Esophagus squamous epithelium (tissue), 5 donors: ENCODE measurements at regions not wholly inside any gene's neighbourhood (a gene's known extent, or its start where the extent isn't known, plus 50 kb on each side); places are given as distances from the start of the nearest gene placed in this dataset.
A peak's percentile ranks its signal among the peaks of the same experiment; 100 is the strongest.

Source experiments
- DNase-seq: peaks from one replicate; lab custom pipeline; 2025; lab: John Stamatoyannopoulos, UW
- H3K27ac ChIP-seq, 4 donors: fragments of 200-600 bp; sonication (generic); one replicate each; pipeline ENCODE4 v1.5.1; 2016 to 2019; ENCODE audit warnings: mild to moderate bottlenecking in 1 of 4
- H3K27me3 ChIP-seq, 4 donors: fragments of 200-600 bp; sonication (generic); 1 replicate in 3 of 4; 2 replicates in 1 of 4; pipeline versions ENCODE4 v1.5.1 to v1.6.0; 2017 to 2021; ENCODE audit warnings: antibody characterized with exemption in 1 of 4
- H3K36me3 ChIP-seq, 3 donors: fragments of 200-600 bp; sonication (generic); one replicate each; pipeline ENCODE4 v1.5.1; 2016 to 2019
- H3K4me1 ChIP-seq, 3 donors: fragments of 200-600 bp; sonication (generic); one replicate each; pipeline ENCODE4 v1.5.1; 2017 to 2019
- H3K4me3 ChIP-seq, 4 donors: fragments of 200-600 bp; sonication (generic); 1 replicate in 3 of 4; 2 replicates in 1 of 4; pipeline ENCODE4 v1.5.1; 2016 to 2019; ENCODE audit warnings: mild to moderate bottlenecking in 2 of 4, moderate library complexity in 1 of 4
- H3K9me3 ChIP-seq, 3 donors: fragments of 200-600 bp; sonication (generic); one replicate each; pipeline ENCODE4 v1.5.1; 2016 to 2019
- CTCF ChIP-seq, 6 experiments: fragments of 450-650 bp in 4 of 6; fragments of 200-600 bp in 2 of 6; sonication (generic) in 2 of 6; IDR thresholded peaks; one replicate each; pipeline ENCODE4 v1.5.1; 2016 to 2019; ENCODE audit warnings: antibody characterized with exemption in 6 of 6, mild to moderate bottlenecking in 4 of 6, moderate library complexity in 4 of 6
- POLR2A ChIP-seq, 4 donors: fragments of 450-650 bp; IDR thresholded peaks; one replicate each; pipeline ENCODE4 v1.6.1; 2017; ENCODE audit warnings: antibody characterized with exemption in 4 of 4, mild to moderate bottlenecking in 4 of 4, moderate library complexity in 3 of 4
- WGBS, 2 donors: methylation state at CpG; one replicate each; pipeline ENCODE4 v1.1.5; 2018; 5-methylcytosine and 5-hydroxymethylcytosine counted together
- intact Hi-C: fragments of 100-400 bp; cut with DNase I; formaldehyde crosslinking; loops from one replicate; pipeline ENCODE4 v1.15.0; 2022
- donor health status: DM: yes; HTN: yes; CAD: no.

- DNase-seq = no peak
- 64 to 68% methylated on average over 3 of the region's 3 CpGs for WGBS, 2 donors
These were observed 407.0 kb upstream of the SOX9 start for GRCh38 chr17:71713846-71714245.

GRCh38 chr17:71724339-71724738 lies 396.5 kb upstream of the SOX9 start:
- intact Hi-C loops = no loop called here

More at GRCh38 chr17:71713846-71714245, 407.0 kb upstream of the SOX9 start:
- Histone ChIP-seq H3K4me3 (no peak overlapping the region), H3K27me3 (no peaks in the 10 kb centered on the region), H3K4me1 (no peaks in the 10 kb centered on the region), H3K36me3 (no peaks in the 10 kb centered on the region), H3K27ac (no peak overlapping the region), H3K9me3 (peaks cover 0 to 5% (median 0%) of the 10 kb centered on the region in 3 donors)
- TF ChIP-seq POLR2A (IDR thresholded peaks at IDR 0.05) = no peak
- no peak for TF ChIP-seq CTCF (IDR thresholded peaks at IDR 0.05)
- intact Hi-C loops = no loop called here

GRCh38 chr17:71725811-71726210 lies 395.0 kb upstream of the SOX9 start:
- Histone ChIP-seq H3K27ac (no peak overlapping the region), H3K4me1 (peaks cover 0 to 6% (median 0%) of the 10 kb centered on the region in 3 donors), H3K4me3 (no peak overlapping the region), H3K27me3 (no peaks in the 10 kb centered on the region), H3K9me3 (no peaks in the 10 kb centered on the region), H3K36me3 (no peaks in the 10 kb centered on the region)
- no peak for TF ChIP-seq POLR2A (IDR thresholded peaks at IDR 0.05)
- no peak for TF ChIP-seq CTCF (IDR thresholded peaks at IDR 0.05)
- WGBS, 2 donors = 46 to 55% methylated on average over 3 of the region's 3 CpGs
- no peak for DNase-seq
- intact Hi-C loops = no loop called here

More at GRCh38 chr17:71724339-71724738, 396.5 kb upstream of the SOX9 start:
- Histone ChIP-seq H3K9me3 (no peaks in the 10 kb centered on the region), H3K27ac (no peak overlapping the region), H3K27me3 (no peaks in the 10 kb centered on the region), H3K4me3 (no peak overlapping the region), H3K36me3 (no peaks in the 10 kb centered on the region), H3K4me1 (peaks cover 0 to 6% (median 0%) of the 10 kb centered on the region in 3 donors)
- no peak for DNase-seq
- TF ChIP-seq CTCF (IDR thresholded peaks at IDR 0.05) (no peak), POLR2A (IDR thresholded peaks at IDR 0.05) (no peak)
- WGBS, 2 donors = 55 to 71% methylated on average over 2 of the region's 2 CpGs

- Histone ChIP-seq H3K4me3 (peak overlapping the region in 1 of 4 donors; percentile 20), H3K9me3 (no peaks in the 10 kb centered on the region), H3K27me3 (no peaks in the 10 kb centered on the region), H3K36me3 (no peaks in the 10 kb centered on the region), H3K27ac (no peak overlapping the region), H3K4me1 (peaks cover 0 to 6% (median 0%) of the 10 kb centered on the region in 3 donors)
- intact Hi-C loops = no loop called here
- DNase-seq = no peak
- no peak for TF ChIP-seq POLR2A (IDR thresholded peaks at IDR 0.05)
- TF ChIP-seq CTCF (IDR thresholded peaks at IDR 0.05) = no peak
- WGBS, 2 donors = 10 to 23% methylated on average over 5 of the region's 5 CpGs
These were observed 394.5 kb upstream of the SOX9 start for GRCh38 chr17:71726341-71726740.

GRCh38 chr17:71727292-71727691 lies 393.5 kb upstream of the SOX9 start:
- Histone ChIP-seq H3K36me3 (no peaks in the 10 kb centered on the region), H3K27me3 (no peaks in the 10 kb centered on the region), H3K4me1 (peaks cover 0 to 6% (median 0%) of the 10 kb centered on the region in 3 donors), H3K9me3 (no peaks in the 10 kb centered on the region), H3K4me3 (no peak overlapping the region), H3K27ac (no peak overlapping the region)
- intact Hi-C loops = no loop called here
- WGBS, 2 donors = 78 to 80% methylated on average over 4 to 5 of the region's 5 CpGs
- DNase-seq = no peak
- TF ChIP-seq CTCF (IDR thresholded peaks at IDR 0.05) (no peak), POLR2A (IDR thresholded peaks at IDR 0.05) (no peak)
